GM10266 (cell line): ENCODE measurements at regions not wholly inside any gene's neighbourhood (a gene's known extent, or its start where the extent isn't known, plus 50 kb on each side); places are given as distances from the start of the nearest gene placed in this dataset.
"Not testable (repeated sequence)": the region's sequence is repeated elsewhere in the genome, so short reads cannot be mapped to it uniquely, and the experiment has no call there.

Experiments
- DNase-seq: peaks from one replicate; pipeline ENCODE4 v3.0.0; 2012; ENCODE audit errors: extremely low spot score
- TF ChIP-seq, protein P1 (sequence below): IDR thresholded peaks from 2 replicates; pipeline ENCODE4 v1.5.1; 2012; ENCODE audit warnings: mild to moderate bottlenecking, low read depth; ENCODE audit not compliant: control insufficient read depth, insufficient read depth; ENCODE audit errors: missing control alignments

DNA sequence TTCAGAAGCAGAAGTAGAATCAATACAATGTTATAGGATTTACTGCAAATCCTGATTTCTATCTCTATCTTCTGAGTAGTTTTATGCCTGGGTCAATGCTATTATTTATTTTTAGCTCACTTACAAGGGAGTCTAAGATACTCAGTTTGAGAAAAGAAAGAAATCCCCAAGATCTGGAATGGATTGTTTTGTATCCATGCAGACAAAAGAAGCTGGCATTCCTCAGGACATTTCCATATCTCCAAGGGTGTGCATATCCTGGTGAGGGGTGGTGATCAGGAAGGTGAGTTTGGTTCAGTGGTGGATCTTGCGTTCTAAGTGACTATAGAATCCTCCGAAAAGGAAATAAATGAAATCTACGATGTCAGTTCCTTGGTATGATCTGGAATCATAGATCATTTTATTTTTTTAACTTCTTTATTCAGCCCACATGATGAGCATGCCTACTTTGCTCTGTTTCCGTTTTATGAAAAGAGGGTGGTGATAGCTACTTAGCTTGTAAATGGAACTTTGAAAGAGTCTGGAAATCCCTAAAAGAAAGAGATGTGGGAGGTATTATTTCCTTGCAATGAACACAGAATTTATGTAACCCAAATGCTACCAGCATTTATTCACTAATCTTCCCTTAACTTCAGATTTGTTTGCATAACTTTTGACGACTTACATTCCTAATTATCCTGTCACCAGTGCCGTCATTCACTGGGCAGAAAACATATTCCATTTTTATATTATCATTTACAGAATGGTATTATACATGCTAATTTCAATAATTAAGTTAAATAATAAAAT lies 81.1 kb upstream of the RAPGEF2 start:
- no peak for DNase-seq
- TF ChIP-seq, protein P1, sequence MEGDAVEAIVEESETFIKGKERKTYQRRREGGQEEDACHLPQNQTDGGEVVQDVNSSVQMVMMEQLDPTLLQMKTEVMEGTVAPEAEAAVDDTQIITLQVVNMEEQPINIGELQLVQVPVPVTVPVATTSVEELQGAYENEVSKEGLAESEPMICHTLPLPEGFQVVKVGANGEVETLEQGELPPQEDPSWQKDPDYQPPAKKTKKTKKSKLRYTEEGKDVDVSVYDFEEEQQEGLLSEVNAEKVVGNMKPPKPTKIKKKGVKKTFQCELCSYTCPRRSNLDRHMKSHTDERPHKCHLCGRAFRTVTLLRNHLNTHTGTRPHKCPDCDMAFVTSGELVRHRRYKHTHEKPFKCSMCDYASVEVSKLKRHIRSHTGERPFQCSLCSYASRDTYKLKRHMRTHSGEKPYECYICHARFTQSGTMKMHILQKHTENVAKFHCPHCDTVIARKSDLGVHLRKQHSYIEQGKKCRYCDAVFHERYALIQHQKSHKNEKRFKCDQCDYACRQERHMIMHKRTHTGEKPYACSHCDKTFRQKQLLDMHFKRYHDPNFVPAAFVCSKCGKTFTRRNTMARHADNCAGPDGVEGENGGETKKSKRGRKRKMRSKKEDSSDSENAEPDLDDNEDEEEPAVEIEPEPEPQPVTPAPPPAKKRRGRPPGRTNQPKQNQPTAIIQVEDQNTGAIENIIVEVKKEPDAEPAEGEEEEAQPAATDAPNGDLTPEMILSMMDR, result no peak

DNA sequence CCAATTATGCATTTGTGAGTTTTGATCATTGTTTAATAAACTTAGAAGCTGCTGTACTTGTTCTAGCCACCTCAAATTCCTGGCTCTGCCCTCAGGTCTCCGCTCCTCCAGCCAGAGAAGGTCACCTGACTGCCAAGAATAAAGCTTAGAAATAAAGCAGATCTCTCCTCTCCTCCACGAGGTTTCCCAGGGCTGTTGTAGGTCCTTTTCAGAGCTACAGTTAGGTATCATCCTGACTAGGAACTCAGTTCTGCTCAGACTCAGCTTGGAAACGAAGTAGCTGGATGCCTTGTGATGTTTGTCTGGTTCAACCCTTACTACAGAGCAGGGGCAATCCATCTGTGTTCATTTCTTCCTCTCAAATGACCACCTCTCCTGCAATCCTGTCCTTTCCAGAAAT lies 79.1 kb upstream of the RAPGEF2 start:
- TF ChIP-seq, protein P1, result no peak
- DNase-seq, result no peak

DNA sequence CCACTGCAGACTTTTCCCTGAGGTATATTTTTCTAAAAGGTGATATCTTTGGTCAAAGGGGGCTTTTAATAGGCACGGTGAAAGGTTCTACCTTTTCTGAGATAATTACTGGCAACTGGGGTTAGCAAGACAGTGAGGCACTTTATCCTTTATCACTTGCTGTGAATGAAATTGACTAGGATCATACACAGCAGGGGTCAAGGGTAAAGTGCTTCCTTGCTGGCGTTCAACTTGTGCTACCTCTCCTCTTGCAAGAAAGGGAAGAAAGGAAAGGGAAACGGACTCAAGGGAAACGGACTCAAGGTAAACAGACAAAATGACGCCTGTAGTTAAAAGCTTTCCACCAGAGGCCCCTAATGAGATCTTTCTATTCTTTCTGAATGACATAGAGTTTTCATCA lies 78.6 kb upstream of the RAPGEF2 start:
- DNase-seq, result no peak
- TF ChIP-seq, protein P1, result no peak

DNA sequence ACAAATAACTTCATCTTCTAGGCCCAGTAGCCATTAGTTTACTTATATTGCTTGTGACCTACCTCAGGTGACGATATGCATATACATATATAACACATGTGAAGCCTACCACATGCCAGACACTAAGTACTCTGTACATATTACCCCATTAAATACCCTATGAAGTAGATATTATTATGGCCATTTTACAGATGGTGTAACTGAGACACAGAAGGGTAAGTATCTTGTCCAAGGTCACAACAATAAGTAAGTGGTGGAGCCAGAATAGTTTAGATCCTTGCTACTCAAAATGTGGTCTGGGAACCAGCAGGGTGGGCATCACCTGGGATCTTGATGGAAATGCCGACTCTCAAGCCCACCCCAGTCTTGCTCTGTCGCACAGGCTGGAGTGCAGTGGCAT lies 78.1 kb upstream of the RAPGEF2 start:
- TF ChIP-seq, protein P1, result no peak
- no peak for DNase-seq

DNA sequence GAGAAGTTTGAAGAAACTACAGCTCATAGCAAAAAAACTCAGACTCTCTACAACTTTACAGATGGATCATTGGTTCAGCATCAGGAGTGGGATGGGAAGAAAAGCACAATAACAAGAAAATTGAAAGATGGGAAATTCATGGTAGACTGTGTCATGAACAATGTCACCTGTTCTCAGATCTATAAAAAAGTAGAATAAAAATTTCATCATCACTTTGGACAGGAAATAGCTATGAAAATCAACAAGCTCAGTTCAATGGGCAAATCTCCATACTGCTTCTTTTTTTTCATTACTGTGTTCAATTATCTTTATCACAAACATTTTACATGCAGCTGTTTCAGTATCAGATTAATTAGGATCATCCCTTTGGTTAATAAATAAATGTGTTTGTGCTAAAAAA lies 76.5 kb upstream of the RAPGEF2 start:
- no peak for DNase-seq
- TF ChIP-seq, protein P1, result no peak

DNA sequence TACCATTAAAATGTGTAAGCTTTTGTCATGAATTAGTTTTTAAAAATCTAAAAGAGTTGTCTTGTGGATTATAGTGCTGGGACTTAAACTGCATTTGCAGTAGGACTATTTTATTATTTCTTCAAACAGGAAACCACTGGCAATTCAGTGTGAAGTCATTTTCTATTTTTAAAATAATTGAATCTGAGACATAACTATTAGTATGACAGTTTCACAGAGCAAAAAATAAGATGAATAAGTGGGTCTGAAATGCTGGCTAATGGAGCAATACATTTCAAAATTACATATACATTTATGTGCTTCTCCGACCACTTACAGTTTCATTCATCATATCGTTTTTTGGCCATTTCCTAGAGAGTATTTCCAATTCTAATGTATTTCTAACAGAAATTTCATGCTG lies 75.3 kb upstream of the RAPGEF2 start:
- DNase-seq, result peak; percentile 16
- TF ChIP-seq, protein P1, result no peak

DNA sequence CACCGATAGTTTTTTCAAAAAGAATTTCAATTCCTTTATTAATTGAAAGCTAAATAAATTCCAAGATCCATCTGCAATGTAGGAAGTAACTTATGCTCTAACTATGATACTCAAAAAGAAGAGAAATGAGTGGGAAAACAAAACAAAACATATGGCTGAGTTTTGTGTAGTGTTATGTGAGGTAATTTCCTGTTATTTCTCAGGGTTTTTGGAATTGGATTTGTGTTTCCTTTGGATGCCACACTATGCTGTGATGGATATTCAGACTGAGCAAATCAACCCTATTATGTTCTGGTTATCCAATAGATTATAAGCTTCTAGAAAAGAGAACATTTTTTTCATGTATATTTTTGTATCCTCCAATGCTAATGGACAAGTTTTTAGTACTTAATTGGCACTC lies 73.4 kb upstream of the RAPGEF2 start:
- TF ChIP-seq, protein P1, result no peak
- DNase-seq, result no peak

DNA sequence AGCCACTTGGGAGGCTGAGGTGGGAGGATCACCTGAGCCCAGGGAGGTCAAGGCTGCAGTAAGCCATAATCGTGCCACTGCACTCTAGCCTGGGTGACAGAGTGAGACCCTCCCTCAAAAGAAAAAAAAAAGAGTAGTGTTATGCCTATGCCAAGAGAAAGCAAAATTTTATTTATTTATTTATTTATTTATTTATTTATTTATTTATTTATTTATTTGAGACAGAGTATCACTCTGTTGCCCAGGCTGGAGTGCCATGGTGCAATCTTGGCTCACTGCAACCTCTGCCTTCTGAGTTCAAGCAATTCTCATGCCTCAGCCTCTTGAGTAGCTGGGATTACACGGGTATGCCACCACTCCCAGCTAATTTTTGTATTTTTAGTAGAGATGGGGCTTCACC lies 72.6 kb upstream of the RAPGEF2 start:
- DNase-seq, result not testable (repeated sequence)
